GM23248 (cell line): ENCODE measurements at regions not wholly inside any gene's neighbourhood (a gene's known extent, or its start where the extent isn't known, plus 50 kb on each side); places are given as distances from the start of the nearest gene placed in this dataset.

Experiments
- EZH2 ChIP-seq: fragments of 200-600 bp; sonication (generic); IDR thresholded peaks from 2 replicates; pipeline ENCODE4 v1.6.1; 2018; ENCODE audit warnings: antibody characterized with exemption, mild to moderate bottlenecking; ENCODE audit not compliant: insufficient read depth, poor library complexity, severe bottlenecking
- EZH2phosphoT487 ChIP-seq: fragments of 200-600 bp; sonication (generic); IDR thresholded peaks from 2 replicates; pipeline ENCODE4 v1.6.1; 2018; ENCODE audit warnings: antibody characterized with exemption, moderate library complexity, mild to moderate bottlenecking, low read depth; ENCODE audit not compliant: insufficient read depth

GRCh38 chr4:187786190-187786589 is 209.4 kb upstream of the ZFP42 start:
- TF ChIP-seq EZH2 (no peak), EZH2phosphoT487 (no peak)
